Activated gamma-delta T cell treated with Interleukin-2 at 50 U/mL for 16 hours (primary cell): ENCODE measurements at regions not wholly inside any gene's neighbourhood (a gene's known extent, or its start where the extent isn't known, plus 50 kb on each side); places are given as distances from the start of the nearest gene placed in this dataset.
A peak's percentile ranks its signal among the peaks of the same experiment; 100 is the strongest.
"Not testable (repeated sequence)": the region's sequence is repeated elsewhere in the genome, so short reads cannot be mapped to it uniquely, and the experiment has no call there.

Experiments
- DNase-seq: peaks from one replicate; pipeline ENCODE4 v3.0.0-alpha.2; 2020

DNA sequence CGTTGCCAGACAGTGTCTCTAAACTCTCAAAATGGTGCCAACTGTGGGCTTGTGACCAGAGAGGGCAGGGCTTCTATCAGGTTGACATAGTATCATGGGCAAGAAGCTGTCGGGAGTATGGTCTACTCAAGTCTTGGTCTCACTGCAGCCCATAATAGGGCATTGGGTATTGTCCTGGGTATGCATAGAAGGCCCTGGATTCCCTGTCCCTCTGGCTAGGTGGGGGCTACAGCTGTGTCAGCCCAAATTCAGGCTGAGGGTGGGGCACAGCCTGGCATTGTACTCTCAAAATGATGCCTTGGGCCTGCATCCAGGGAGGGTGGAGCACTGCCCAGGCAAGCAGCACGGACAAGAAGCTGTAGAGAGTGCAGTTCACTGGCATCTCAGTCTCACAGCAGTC is 408.8 kb upstream of the MAN1A1 start:
- DNase-seq = no peak

- DNase-seq = no peak
Observed at GRCh38 chr6:119757467-119757866, 407.9 kb upstream of the MAN1A1 start.

DNA sequence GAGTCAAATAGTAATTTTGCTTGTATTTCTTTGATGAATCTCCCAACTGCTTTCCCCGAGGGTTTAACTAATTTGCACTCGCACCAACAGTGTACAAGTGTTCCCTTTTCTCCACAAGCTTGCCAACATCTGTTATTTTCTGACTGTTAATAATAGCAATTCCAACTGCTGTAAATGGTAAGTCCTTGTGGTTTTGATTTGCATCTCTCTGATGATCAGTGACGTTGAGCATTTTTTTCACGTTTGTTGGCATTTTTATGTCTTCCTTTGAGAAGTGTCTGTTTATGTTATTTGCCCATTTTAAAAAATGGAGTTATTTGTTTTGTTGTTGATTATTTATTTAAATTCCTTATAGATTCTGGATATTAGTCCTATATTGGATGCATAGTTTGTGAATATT is 399.8 kb upstream of the MAN1A1 start:
- DNase-seq = no peak

- DNase-seq = not testable (repeated sequence)
Observed at GRCh38 chr6:119748535-119748934, 399.0 kb upstream of the MAN1A1 start.

DNA sequence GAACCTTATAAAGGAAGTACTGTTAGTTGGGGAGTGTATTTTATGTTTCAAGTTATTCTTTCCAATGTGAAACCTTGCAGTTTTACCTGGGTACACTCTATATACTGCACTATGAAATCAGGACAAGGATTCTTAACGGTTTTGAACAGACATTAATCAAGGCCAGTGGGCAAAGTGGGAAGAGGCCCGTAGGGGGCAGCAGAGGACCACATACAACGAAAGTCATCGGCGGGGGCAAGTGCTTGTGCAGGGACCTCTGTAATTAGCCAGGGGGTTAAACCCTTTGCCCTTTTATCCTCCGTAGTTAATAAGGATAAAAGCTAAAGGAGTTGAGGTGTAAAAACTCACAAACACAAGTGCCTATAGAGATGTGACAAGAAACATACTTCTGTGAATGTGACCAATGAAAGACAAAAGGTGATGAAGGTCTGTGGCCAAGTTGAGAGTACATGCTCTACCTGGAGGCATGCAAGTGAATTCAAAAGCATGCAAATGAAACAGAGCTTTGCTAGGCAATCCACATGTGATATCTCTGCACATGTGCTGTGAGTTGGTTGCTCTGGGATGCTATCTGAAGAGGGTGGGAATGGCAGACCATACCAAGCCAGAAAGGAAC is 392.7 kb upstream of the MAN1A1 start:
- DNase-seq = peak; percentile 39

GRCh38 chr6:119739769-119740168 is 390.2 kb upstream of the MAN1A1 start:
- DNase-seq = no peak

DNA sequence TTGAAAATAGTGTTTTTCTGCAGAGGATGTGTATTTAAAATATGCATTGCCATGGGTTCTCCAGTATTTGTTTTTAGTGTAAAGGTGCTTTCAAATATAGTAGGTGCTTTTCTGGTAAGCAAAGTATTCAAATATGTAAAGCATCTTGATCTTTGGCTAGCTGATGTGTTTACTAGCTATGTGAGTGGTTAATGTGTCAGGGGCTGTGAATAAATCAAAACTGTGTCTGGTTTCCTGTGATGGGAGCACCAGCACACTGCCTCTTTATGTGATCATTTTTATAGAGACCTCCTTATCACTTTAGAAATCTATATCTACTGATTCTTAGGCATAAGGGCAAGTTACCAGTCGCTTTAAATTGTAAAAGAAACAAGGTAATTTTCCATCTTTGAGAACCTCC is 388.9 kb upstream of the MAN1A1 start:
- DNase-seq = no peak

GRCh38 chr6:119736296-119737021 is 386.9 kb upstream of the MAN1A1 start:
- DNase-seq = no peak

- no peak for DNase-seq
Observed at GRCh38 chr6:119735530-119735929, 386.0 kb upstream of the MAN1A1 start.

DNA sequence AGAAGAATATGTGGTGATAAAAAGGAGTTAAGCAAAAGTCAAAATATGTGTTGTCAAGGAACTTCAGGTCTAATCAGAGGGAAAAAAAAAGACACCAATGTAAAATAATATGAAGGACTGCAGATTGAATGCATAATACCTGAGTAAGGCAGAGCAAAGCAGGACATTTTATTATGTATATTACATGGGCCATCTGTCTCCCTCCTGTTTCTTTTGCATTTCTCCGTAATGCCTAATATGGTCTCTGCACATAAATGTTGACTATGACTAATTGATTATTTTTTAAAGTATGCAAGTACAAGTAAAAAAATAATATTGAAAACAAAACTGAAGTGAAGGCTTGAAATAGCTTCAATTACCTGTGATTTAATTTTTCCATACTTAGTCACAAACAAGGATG is 384.7 kb upstream of the MAN1A1 start:
- no peak for DNase-seq

- no peak for DNase-seq
Observed at GRCh38 chr6:119728935-119729334, 379.4 kb upstream of the MAN1A1 start.

GRCh38 chr6:119728220-119728750 is 378.7 kb upstream of the MAN1A1 start:
- no peak for DNase-seq

DNA sequence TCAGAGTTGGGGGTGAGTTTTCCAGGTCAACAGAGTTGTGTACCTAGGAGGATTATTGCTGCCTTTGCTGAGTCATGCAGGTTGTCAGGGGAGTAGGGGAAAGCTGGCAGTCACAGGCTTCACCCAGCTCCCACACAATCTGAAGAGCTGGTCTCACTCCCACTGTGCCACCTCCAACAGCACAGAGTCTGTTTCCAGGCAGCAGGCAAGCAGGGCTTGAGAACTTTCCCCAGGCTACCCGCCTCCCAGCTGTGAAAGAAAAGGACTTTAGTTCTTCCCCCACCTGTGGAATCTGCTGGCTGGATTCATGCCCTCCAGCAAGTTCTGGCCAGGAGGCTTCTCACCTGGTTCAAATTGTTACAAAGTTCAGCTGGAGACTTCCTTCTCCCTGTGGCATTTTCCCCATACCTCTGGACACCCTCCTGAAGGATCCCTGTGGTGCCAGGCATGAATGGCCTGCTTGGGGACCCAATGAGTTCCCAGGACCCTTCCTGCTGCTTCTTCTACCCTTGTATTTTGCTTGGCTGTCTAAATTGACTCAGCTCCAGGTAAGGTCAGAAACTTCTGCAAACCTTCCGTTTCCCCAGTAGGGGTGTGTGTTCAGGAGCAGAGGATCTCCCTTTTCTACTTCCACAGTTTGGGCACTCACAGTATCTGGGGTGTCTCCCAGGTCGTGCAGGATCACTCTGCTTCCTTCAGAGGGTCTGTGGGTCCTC is 378.1 kb upstream of the MAN1A1 start:
- no peak for DNase-seq

DNA sequence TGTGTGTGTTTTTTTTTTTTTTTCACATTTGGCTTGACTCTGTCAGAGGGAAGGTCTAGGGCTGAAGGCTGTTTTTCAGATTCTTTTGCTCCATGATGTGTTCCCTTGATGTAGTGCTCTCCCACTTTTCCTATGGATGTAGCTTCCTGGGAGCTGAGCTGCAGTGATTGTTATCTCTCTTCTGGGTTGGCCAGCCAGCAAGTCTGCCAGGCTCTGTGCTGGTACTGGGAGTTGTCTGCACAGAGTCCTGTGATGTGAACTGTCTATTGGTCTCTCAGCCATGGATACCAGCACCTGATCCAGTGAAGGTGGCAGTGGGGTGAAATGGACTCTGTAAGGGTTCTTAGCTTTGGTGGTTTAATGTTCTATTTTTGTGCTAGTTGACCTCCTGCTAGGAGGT is 377.4 kb upstream of the MAN1A1 start:
- not testable (repeated sequence) for DNase-seq

GRCh38 chr6:119726086-119726485 is 376.5 kb upstream of the MAN1A1 start:
- no peak for DNase-seq

DNA sequence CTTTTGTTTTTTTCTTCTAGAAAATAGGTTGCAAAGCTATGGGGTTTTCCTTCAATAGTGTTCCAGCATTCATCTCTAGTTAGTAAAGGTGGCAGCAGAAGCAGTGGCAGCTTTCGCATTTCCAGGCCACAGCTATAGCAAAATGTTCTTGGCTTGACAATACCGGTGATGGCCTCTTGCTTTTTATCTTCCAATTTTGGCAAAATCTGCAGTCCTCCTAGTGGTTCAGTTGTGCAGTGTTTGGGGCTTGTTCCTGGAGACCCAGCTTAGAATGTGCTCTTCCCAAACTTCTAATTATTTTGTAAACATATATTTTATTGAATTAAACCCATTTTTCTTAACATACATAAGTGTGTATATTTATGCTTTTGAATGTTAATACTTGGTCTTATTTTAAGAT is 370.6 kb upstream of the MAN1A1 start:
- DNase-seq = no peak

GRCh38 chr6:119717942-119718341 is 368.4 kb upstream of the MAN1A1 start:
- no peak for DNase-seq

DNA sequence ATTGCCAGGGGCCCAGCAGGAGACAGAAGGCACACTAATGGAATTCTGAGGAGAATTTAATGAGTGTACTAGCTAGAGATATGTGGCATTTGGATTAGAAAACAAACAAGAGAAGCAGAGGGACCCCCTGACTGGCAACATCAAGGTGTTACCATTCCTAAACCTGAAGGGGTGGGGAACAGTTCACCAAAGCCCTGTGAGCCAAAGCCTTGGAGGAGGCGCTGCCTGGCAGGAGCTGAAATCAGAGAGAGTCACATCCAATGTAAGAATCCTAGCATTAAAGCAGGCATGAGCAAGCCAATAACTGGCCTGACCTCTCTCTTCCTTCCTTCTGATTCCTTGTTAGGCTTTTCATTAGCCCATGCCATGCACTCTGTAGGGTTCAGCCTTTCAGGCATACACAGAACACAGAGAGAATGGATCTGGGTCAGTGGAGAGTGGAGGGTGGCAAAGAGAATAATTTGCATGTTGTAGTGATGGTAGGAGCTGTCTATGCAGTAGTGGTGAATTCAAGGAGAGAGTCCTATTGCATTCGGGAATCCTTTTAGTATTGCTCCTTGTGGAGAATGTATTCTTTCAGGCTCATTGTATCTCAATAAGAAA is 367.2 kb upstream of the MAN1A1 start:
- DNase-seq = no peak

- no peak for DNase-seq
Observed at GRCh38 chr6:119713903-119714302, 364.3 kb upstream of the MAN1A1 start.

- DNase-seq = no peak
Observed at GRCh38 chr6:119686644-119687043, 337.1 kb upstream of the MAN1A1 start.

GRCh38 chr6:119686240-119686639 is 336.7 kb upstream of the MAN1A1 start:
- DNase-seq = no peak

DNA sequence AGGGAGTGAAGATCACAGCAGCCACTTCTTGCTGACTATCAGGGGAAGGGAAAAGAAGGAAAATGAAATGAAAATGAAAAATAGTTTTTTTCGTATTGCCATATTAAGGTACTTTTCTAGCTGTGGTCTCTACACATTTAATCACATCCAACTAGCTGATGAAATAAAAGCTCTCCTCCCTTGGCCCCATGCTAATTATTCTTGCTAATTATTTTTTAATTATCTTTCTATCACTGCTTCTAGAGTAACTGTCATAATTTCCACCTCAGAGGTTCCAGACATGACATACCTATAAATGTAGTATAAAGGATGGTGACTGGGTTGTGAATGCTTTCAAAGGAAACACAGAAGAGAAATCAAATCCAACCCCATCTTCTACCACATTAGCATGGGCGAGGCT is 334.1 kb upstream of the MAN1A1 start:
- DNase-seq = no peak

- no peak for DNase-seq
Observed at GRCh38 chr6:119683031-119683430, 333.5 kb upstream of the MAN1A1 start.

GRCh38 chr6:119678961-119679360 is 329.4 kb upstream of the MAN1A1 start:
- DNase-seq = no peak
